HCT116 (cell line): ENCODE measurements at regions not wholly inside any gene's neighbourhood (a gene's known extent, or its start where the extent isn't known, plus 50 kb on each side); places are given as distances from the start of the nearest gene placed in this dataset.

ENCODE experiments used
- ATAC-seq: fragments of 200-7000 bp; cut with Tn5 transposase; 2 replicates; pipeline ENCODE4 v1.9.1; 2020; ENCODE audit warnings: mild to moderate bottlenecking, moderate library complexity
- BruUV-seq: library from RNA; stranded (reverse); fragments of 400-500 nt; replicated peaks from 2 replicates; lab custom pipeline; 2021; lab: Mats Ljungman, UMichigan
- CTCF ChIA-PET: fragments of 300-600 bp; sonication (Branson Sonifier 250); formaldehyde crosslinking; loops from one replicate; lab custom pipeline; 2021; ENCODE audit warnings: antibody characterized with exemption; lab: Charles Lee
- POLR2A ChIA-PET: fragments of 300-600, 350-600 bp; sonication (Branson Sonifier 250); formaldehyde crosslinking; loops from one replicate; lab custom pipeline; 2021; ENCODE audit warnings: antibody characterized with exemption; lab: Charles Lee
- RAD21 ChIA-PET, 2 experiments: fragments of 300-600 bp; sonication (Branson Sonifier 250); formaldehyde crosslinking; loops; one replicate each; lab custom pipeline; 2023; ENCODE audit warnings: low total read pairs in 2 of 2; ENCODE audit not compliant: uncharacterized antibody in 2 of 2, unreplicated experiment in 2 of 2, low non-redundant PET in 1 of 2; lab: Charles Lee
- DNase-seq: peaks from one replicate; pipeline ENCODE4 v3.0.0-alpha.2; 2010; ENCODE audit warnings: low read depth, low spot score
- H2AFZ ChIP-seq: fragments of 200-600 bp; shearing (Covaris generic), sonication (generic); 2 replicates; pipeline ENCODE4 v1.6.1; 2017; ENCODE audit warnings: low read depth, mixed run types, mixed read lengths, antibody characterized with exemption, low read length; ENCODE audit not compliant: poor library complexity, severe bottlenecking
- H3K27ac ChIP-seq: 2 replicates; pipeline ENCODE4 v1.5.1; 2012; ENCODE audit warnings: low read depth, low read length
- H3K27me3 ChIP-seq: fragments of 200-600 bp; sonication (generic); 2 replicates; pipeline ENCODE4 v1.6.1; 2016; ENCODE audit warnings: mixed run types, low read length, mixed read lengths; ENCODE audit not compliant: insufficient read depth
- H3K36me3 ChIP-seq, 2 experiments: fragments of 200-500 bp in 1 of 2; fragments of 200-600 bp in 1 of 2; sonication (Bioruptor generic) in 1 of 2; sonication (generic) in 1 of 2; 2 replicates each; pipeline versions ENCODE4 v1.5.1 to v1.6.1; 2014 to 2016; ENCODE audit warnings: low read length in 2 of 2, inconsistent platforms in 1 of 2, mixed read lengths in 1 of 2, mixed run types in 1 of 2; ENCODE audit not compliant: insufficient read depth in 2 of 2, control insufficient read depth in 1 of 2
- H3K4me1 ChIP-seq, 2 experiments: fragments of 200-600 bp in 1 of 2; sonication (generic) in 1 of 2; 2 replicates each; pipeline versions ENCODE4 v1.5.1 to v1.6.1; 2012 to 2017; ENCODE audit warnings: low read length in 2 of 2, inconsistent platforms in 1 of 2, mild to moderate bottlenecking in 1 of 2, mixed read lengths in 1 of 2, mixed run types in 1 of 2, moderate library complexity in 1 of 2; ENCODE audit not compliant: insufficient read depth in 2 of 2, control insufficient read depth in 1 of 2
- H3K4me2 ChIP-seq: fragments of 200-600 bp; sonication (generic); 2 replicates; pipeline ENCODE4 v1.6.1; 2017; ENCODE audit warnings: mixed run types, low read length, mixed read lengths
- H3K4me3 ChIP-seq, 2 experiments: fragments of 200-600 bp in 1 of 2; sonication (generic) in 1 of 2; replicated peaks in 1 of 2; 2 replicates each; pipeline ENCODE4 v1.5.1; 2011 to 2016; ENCODE audit warnings: low read length in 2 of 2, control low read depth in 1 of 2, low read depth in 1 of 2, mild to moderate bottlenecking in 1 of 2, mixed read lengths in 1 of 2, mixed run types in 1 of 2
- H3K79me2 ChIP-seq: fragments of 200-600 bp; sonication (generic); 2 replicates; pipeline ENCODE4 v1.6.1; 2017; ENCODE audit warnings: mild to moderate bottlenecking, mixed run types, low read length, moderate library complexity, mixed read lengths; ENCODE audit not compliant: insufficient read depth
- H3K9ac ChIP-seq: fragments of 200-600 bp; sonication (generic); 2 replicates; pipeline ENCODE4 v1.6.1; 2016; ENCODE audit warnings: low read length, mixed read lengths
- H3K9me2 ChIP-seq: fragments of 200-600 bp; sonication (generic), shearing (Covaris generic); 2 replicates; pipeline ENCODE4 v1.6.1; 2017; ENCODE audit warnings: mixed run types, mild to moderate bottlenecking, moderate library complexity; ENCODE audit not compliant: insufficient read depth
- H3K9me3 ChIP-seq, 2 experiments: fragments of 200-500 bp in 1 of 2; fragments of 200-600 bp in 1 of 2; sonication (Bioruptor generic) in 1 of 2; sonication (generic) in 1 of 2; 2 replicates each; pipeline ENCODE4 v1.6.1; 2014 to 2017; ENCODE audit warnings: low read length in 2 of 2, mixed read lengths in 2 of 2, inconsistent platforms in 1 of 2, low read depth in 1 of 2, mild to moderate bottlenecking in 1 of 2, mixed run types in 1 of 2, moderate library complexity in 1 of 2; ENCODE audit not compliant: control insufficient read depth in 1 of 2, insufficient read depth in 1 of 2
- H4K20me1 ChIP-seq: fragments of 200-600 bp; sonication (generic), shearing (Covaris generic); 2 replicates; pipeline ENCODE4 v1.6.1; 2017; ENCODE audit warnings: mixed run types, mild to moderate bottlenecking, moderate library complexity; ENCODE audit not compliant: insufficient read depth
- ATF3 ChIP-seq: IDR thresholded peaks from 2 replicates; pipeline ENCODE4 v1.6.1; 2012
- CBX3 ChIP-seq: IDR thresholded peaks from 2 replicates; pipeline ENCODE4 v1.6.1; 2012; ENCODE audit warnings: low read depth
- ELF1 ChIP-seq: IDR thresholded peaks from 2 replicates; pipeline ENCODE4 v1.6.1; 2012; ENCODE audit warnings: low read depth, borderline replicate concordance
- FOSL1 ChIP-seq: IDR thresholded peaks from 2 replicates; pipeline ENCODE4 v1.6.1; 2012; ENCODE audit warnings: low read depth
- JUND ChIP-seq: IDR thresholded peaks from 2 replicates; pipeline ENCODE4 v1.6.1; 2012
- POLR2A ChIP-seq: IDR thresholded peaks from 2 replicates; pipeline ENCODE4 v1.7.0; 2011; ENCODE audit warnings: borderline replicate concordance; ENCODE audit not compliant: insufficient read depth, insufficient read length; ENCODE audit errors: extremely low read depth
- REST ChIP-seq: IDR thresholded peaks from 2 replicates; pipeline ENCODE4 v1.6.1; 2012; ENCODE audit warnings: low read depth
- SIN3A ChIP-seq: IDR thresholded peaks from 2 replicates; pipeline ENCODE4 v1.6.1; 2012; ENCODE audit warnings: low read depth
- SRF ChIP-seq: IDR thresholded peaks from 2 replicates; pipeline ENCODE4 v1.6.1; 2012; ENCODE audit warnings: low read depth
- TCF7L2 ChIP-seq: IDR thresholded peaks from 2 replicates; pipeline ENCODE4 v1.7.0; 2011; ENCODE audit warnings: borderline replicate concordance, inconsistent platforms; ENCODE audit not compliant: insufficient read depth, insufficient read length; ENCODE audit errors: extremely low read depth
- YY1 ChIP-seq: IDR thresholded peaks from 2 replicates; pipeline ENCODE4 v1.6.1; 2011; ENCODE audit warnings: low read length, low read depth, moderate library complexity, mild to moderate bottlenecking; ENCODE audit not compliant: insufficient replicate concordance; ENCODE audit errors: extremely low read depth
- ZFX ChIP-seq: fragments of 450-650 bp; IDR thresholded peaks from 2 replicates; pipeline ENCODE4 v1.6.1; 2017
- intact Hi-C: fragments of 100-400 bp; cut with micrococcal nuclease; formaldehyde crosslinking; loops from 2 replicates; pipeline ENCODE4 v1.10.0; 2022

GRCh38 chr21:35375115-35375514 is 326.0 kb upstream of the RUNX1 start:
- POLR2A ChIA-PET, result no interaction called here
- no peaks in the 10 kb centered on the region for H3K4me1 ChIP-seq
- intact Hi-C loops, result no loop called here
- H3K36me3 ChIP-seq, result no peaks in the 10 kb centered on the region
- H3K4me3 ChIP-seq, result no peak overlapping the region
- H3K9me3 ChIP-seq, result no peaks in the 10 kb centered on the region
- no peaks in the 10 kb centered on the region for H4K20me1 ChIP-seq
- ATAC-seq (no peak), DNase-seq (no peak)
- no peak overlapping the region for H3K27ac ChIP-seq
- TF ChIP-seq JUND (no peak), POLR2A (no peak), ELF1 (no peak), YY1 (no peak)
- H2AFZ ChIP-seq, result no peak overlapping the region
- H3K9ac ChIP-seq, result no peak overlapping the region
- BruUV-seq, result no TSS peak
- no peaks in the 10 kb centered on the region for H3K27me3 ChIP-seq
- H3K4me2 ChIP-seq, result no peak overlapping the region
- H3K79me2 ChIP-seq, result no peaks in the 10 kb centered on the region
- H3K9me2 ChIP-seq, result no peaks in the 10 kb centered on the region
- CTCF ChIA-PET, result no interaction called here
- RAD21 ChIA-PET, result no interaction called here

- no TSS peak for BruUV-seq
- Histone ChIP-seq H3K9me3 (no peaks in the 10 kb centered on the region), H4K20me1 (no peaks in the 10 kb centered on the region), H3K4me3 (no peak overlapping the region), H3K36me3 (no peaks in the 10 kb centered on the region), H3K9ac (no peak overlapping the region), H3K9me2 (no peaks in the 10 kb centered on the region), H3K27me3 (no peaks in the 10 kb centered on the region), H3K4me1 (no peaks in the 10 kb centered on the region), H3K79me2 (no peaks in the 10 kb centered on the region), H3K27ac (no peak overlapping the region), H3K4me2 (no peak overlapping the region), H2AFZ (no peak overlapping the region)
- ChIA-PET POLR2A (no interaction called here), CTCF (no interaction called here), RAD21 (no interaction called here)
- intact Hi-C loops, result no loop called here
- TF ChIP-seq SRF (no peak), REST (no peak), TCF7L2 (no peak), CBX3 (no peak), ATF3 (no peak), JUND (no peak), SIN3A (no peak), FOSL1 (no peak), YY1 (no peak), ELF1 (no peak), ZFX (no peak)
- ATAC-seq (no peak), DNase-seq (no peak)
Observed at GRCh38 chr21:35373998-35374397, 324.9 kb upstream of the RUNX1 start.
